Esophagus squamous epithelium (tissue), 4 donors: ENCODE measurements at regions not wholly inside any gene's neighbourhood (a gene's known extent, or its start where the extent isn't known, plus 50 kb on each side); places are given as distances from the start of the nearest gene placed in this dataset.

Experiments used
- POLR2A ChIP-seq, 4 donors: fragments of 450-650 bp; IDR thresholded peaks; one replicate each; pipeline ENCODE4 v1.6.1; 2017; ENCODE audit warnings: antibody characterized with exemption in 4 of 4, mild to moderate bottlenecking in 4 of 4, moderate library complexity in 3 of 4
- TF ChIP-seq, protein P1 (sequence below), 6 experiments: fragments of 450-650 bp in 4 of 6; fragments of 200-600 bp in 2 of 6; sonication (generic) in 2 of 6; IDR thresholded peaks; one replicate each; pipeline ENCODE4 v1.5.1; 2016 to 2019; ENCODE audit warnings: antibody characterized with exemption in 6 of 6, mild to moderate bottlenecking in 4 of 6, moderate library complexity in 4 of 6

DNA sequence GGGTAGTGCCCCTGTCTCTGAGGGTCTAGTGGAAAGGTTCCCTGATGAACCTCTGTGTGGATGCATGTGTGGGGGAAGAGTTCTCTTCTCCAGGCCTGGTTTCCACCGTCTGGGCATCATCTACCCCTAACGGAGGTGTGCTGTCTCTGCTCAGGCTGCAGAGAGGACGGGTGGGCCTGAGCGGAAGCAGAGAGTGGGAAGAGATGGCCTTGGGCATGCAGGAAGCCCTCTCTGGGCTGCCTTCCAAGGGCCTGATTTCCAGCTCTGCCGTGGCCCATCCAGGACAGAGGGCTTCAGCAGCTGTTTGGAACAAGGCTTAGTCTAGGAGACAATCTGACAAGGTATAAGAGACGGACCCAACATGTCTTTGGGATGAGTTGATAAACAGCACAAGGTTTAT, 220.1 kb upstream of the DTNBP1 start:
- TF ChIP-seq, protein P1, sequence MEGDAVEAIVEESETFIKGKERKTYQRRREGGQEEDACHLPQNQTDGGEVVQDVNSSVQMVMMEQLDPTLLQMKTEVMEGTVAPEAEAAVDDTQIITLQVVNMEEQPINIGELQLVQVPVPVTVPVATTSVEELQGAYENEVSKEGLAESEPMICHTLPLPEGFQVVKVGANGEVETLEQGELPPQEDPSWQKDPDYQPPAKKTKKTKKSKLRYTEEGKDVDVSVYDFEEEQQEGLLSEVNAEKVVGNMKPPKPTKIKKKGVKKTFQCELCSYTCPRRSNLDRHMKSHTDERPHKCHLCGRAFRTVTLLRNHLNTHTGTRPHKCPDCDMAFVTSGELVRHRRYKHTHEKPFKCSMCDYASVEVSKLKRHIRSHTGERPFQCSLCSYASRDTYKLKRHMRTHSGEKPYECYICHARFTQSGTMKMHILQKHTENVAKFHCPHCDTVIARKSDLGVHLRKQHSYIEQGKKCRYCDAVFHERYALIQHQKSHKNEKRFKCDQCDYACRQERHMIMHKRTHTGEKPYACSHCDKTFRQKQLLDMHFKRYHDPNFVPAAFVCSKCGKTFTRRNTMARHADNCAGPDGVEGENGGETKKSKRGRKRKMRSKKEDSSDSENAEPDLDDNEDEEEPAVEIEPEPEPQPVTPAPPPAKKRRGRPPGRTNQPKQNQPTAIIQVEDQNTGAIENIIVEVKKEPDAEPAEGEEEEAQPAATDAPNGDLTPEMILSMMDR (IDR thresholded peaks at IDR 0.05): no peak
- no peak for TF ChIP-seq POLR2A (IDR thresholded peaks at IDR 0.05)
